ENCODE measurements at regions not wholly inside any gene's neighbourhood (a gene's known extent, or its start where the extent isn't known, plus 50 kb on each side); places are given as distances from the start of the nearest gene placed in this dataset.

DNA sequence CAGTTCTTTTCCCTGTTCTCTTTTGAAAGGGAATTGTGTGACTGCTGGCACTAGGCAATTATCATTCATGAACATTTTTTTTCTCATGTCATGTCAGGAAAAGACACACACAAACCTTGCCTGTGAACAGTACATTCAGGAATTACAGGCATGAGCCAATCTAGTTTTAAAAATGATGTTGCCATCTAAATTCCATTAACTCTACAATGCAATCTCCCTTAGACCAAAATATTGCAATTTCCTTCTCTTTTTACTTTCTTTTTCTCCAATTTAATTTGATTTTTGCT lies 127.5 kb upstream of the STMND1 start:
- ATAC-seq (ENCODE audit: low read depth) (no peak; the same call in 1 of the 2 replicates), DNase-seq (no peak)
- no peak overlapping the region for H2AK9ac ChIP-seq (replicated peaks; ENCODE audit: low read depth, low read length, poor library complexity)
- H3K4me2 ChIP-seq (ENCODE audit: low read depth, low read length), result no peak overlapping the region
- H3K4me3 ChIP-seq (ENCODE audit: insufficient read depth, low read depth, low read length), result no peak overlapping the region
- no peak overlapping the region for H3K27ac ChIP-seq (ENCODE audit: insufficient read depth, low read length)
- no peak overlapping the region for H3K56ac ChIP-seq (ENCODE audit: extremely low read depth, insufficient read depth, low read length)
- no peaks in the 10 kb centered on the region; the same call in 1 of the 2 replicates for H3K27me3 ChIP-seq (ENCODE audit: control insufficient read depth, insufficient read depth, low read length)
- H3K14ac ChIP-seq (replicated peaks; ENCODE audit: low read depth, low read length), result no peak overlapping the region; the same call in 1 of the 2 replicates
- no peak overlapping the region for H3K9ac ChIP-seq (ENCODE audit: low read depth, low read length)
- no peak overlapping the region for H3K4ac ChIP-seq (ENCODE audit: low read depth, low read length)
- H2AFZ ChIP-seq (replicated peaks; ENCODE audit: low read length, poor library complexity), result no peak overlapping the region
- no peak overlapping the region for H4K5ac ChIP-seq (ENCODE audit: low read depth, low read length)
- H4K91ac ChIP-seq (ENCODE audit: insufficient read depth, low read depth, low read length), result no peak overlapping the region
- CTCF ChIA-PET, result interaction anchor here (0.7 to 1.1 kb wide), 2 partner anchors 95 to 207 kb away, joined by 3 read pairs; no protein-coding TSS in a partner anchor
- dilution Hi-C loops (cut with HindIII; ENCODE audit: low sequenced_read_pairs, unreplicated experiment), result no loop called here
- no peak overlapping the region for H2BK120ac ChIP-seq (ENCODE audit: low read depth, low read length)
- BruUV-seq (replicated peaks), result no TSS peak
- peaks cover 6% of the 10 kb centered on the region for H3K4me1 ChIP-seq (ENCODE audit: control insufficient read depth, insufficient read depth, low read length)
- no peaks in the 10 kb centered on the region for H3K9me1 ChIP-seq (ENCODE audit: insufficient read depth, low read length)
- no peak overlapping the region for H2AK5ac ChIP-seq (ENCODE audit: low read depth, low read length)
- no peak overlapping the region for H3K18ac ChIP-seq (ENCODE audit: low read depth, low read length)
- H2BK20ac ChIP-seq (ENCODE audit: low read depth, low read length), result no peak overlapping the region
- in situ Hi-C loops (cut with MboI; ENCODE audit: low sequenced_read_pairs), result no loop called here
- POLR2A ChIA-PET (ENCODE audit: unreplicated experiment), result no interaction called here
- H3K36me3 ChIP-seq (ENCODE audit: control insufficient read depth, insufficient read depth, low read length), result no peaks in the 10 kb centered on the region
- no peaks in the 10 kb centered on the region for H3K9me3 ChIP-seq (ENCODE audit: control insufficient read depth, insufficient read depth, low read length)
- H2BK15ac ChIP-seq (ENCODE audit: low read depth, low read length), result no peak overlapping the region
- H3K23ac ChIP-seq (ENCODE audit: low read depth, low read length), result no peak overlapping the region
- H4K8ac ChIP-seq (ENCODE audit: low read depth in 2 of 2, low read length in 2 of 2), result no peak overlapping the region
- H3K79me1 ChIP-seq (ENCODE audit: low read depth in 1 of 2, low read length in 2 of 2), result no peaks in the 10 kb centered on the region
- H2BK5ac ChIP-seq (ENCODE audit: low read depth, low read length, poor library complexity, severe bottlenecking), result no peak overlapping the region
- no peak for TF ChIP-seq RFX5 (IDR thresholded peaks at IDR 0.05; ENCODE audit: low read depth, low read length)
- TF ChIP-seq RAD21 (IDR thresholded peaks at IDR 0.05; ENCODE audit: low read length), result no peak
- no peak for TF ChIP-seq SMC3 (IDR thresholded peaks at IDR 0.05; ENCODE audit: low read depth, low read length)
- no peak for TF ChIP-seq MXI1 (IDR thresholded peaks at IDR 0.05; ENCODE audit: borderline replicate concordance, low read depth, low read length)
- no peak for TF ChIP-seq BHLHE40 (IDR thresholded peaks at IDR 0.05; ENCODE audit: low read depth, low read length)
- TF ChIP-seq, protein P1, sequence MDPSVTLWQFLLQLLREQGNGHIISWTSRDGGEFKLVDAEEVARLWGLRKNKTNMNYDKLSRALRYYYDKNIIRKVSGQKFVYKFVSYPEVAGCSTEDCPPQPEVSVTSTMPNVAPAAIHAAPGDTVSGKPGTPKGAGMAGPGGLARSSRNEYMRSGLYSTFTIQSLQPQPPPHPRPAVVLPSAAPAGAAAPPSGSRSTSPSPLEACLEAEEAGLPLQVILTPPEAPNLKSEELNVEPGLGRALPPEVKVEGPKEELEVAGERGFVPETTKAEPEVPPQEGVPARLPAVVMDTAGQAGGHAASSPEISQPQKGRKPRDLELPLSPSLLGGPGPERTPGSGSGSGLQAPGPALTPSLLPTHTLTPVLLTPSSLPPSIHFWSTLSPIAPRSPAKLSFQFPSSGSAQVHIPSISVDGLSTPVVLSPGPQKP (IDR thresholded peaks at IDR 0.05; ENCODE audit: borderline replicate concordance, low read depth, low read length), result no peak
- no peak for TF ChIP-seq MAZ (IDR thresholded peaks at IDR 0.05; ENCODE audit: borderline replicate concordance, low read depth, low read length)
- TF ChIP-seq CEBPB (IDR thresholded peaks at IDR 0.05; ENCODE audit: low read depth, low read length), result no peak
- TF ChIP-seq, protein P2, sequence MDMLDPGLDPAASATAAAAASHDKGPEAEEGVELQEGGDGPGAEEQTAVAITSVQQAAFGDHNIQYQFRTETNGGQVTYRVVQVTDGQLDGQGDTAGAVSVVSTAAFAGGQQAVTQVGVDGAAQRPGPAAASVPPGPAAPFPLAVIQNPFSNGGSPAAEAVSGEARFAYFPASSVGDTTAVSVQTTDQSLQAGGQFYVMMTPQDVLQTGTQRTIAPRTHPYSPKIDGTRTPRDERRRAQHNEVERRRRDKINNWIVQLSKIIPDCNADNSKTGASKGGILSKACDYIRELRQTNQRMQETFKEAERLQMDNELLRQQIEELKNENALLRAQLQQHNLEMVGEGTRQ (IDR thresholded peaks at IDR 0.05; ENCODE audit: low read depth, low read length), result no peak
- TF ChIP-seq POLR2A (IDR thresholded peaks at IDR 0.05; ENCODE audit: low read depth, low read length), result no peak
- no peak for TF ChIP-seq CHD1 (IDR thresholded peaks at IDR 0.05; ENCODE audit: low read depth, low read length)
- TF ChIP-seq, protein P3, sequence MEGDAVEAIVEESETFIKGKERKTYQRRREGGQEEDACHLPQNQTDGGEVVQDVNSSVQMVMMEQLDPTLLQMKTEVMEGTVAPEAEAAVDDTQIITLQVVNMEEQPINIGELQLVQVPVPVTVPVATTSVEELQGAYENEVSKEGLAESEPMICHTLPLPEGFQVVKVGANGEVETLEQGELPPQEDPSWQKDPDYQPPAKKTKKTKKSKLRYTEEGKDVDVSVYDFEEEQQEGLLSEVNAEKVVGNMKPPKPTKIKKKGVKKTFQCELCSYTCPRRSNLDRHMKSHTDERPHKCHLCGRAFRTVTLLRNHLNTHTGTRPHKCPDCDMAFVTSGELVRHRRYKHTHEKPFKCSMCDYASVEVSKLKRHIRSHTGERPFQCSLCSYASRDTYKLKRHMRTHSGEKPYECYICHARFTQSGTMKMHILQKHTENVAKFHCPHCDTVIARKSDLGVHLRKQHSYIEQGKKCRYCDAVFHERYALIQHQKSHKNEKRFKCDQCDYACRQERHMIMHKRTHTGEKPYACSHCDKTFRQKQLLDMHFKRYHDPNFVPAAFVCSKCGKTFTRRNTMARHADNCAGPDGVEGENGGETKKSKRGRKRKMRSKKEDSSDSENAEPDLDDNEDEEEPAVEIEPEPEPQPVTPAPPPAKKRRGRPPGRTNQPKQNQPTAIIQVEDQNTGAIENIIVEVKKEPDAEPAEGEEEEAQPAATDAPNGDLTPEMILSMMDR (conservative IDR thresholded peaks at IDR 0.05; ENCODE audit: low read depth, low read length), result no peak
- TF ChIP-seq MAFK (IDR thresholded peaks at IDR 0.05; ENCODE audit: low read depth, low read length), result no peak
- no peak for TF ChIP-seq NFE2L2 (IDR thresholded peaks at IDR 0.05; ENCODE audit: low read depth, low read length)
- no peak for TF ChIP-seq RCOR1 (IDR thresholded peaks at IDR 0.05; ENCODE audit: insufficient replicate concordance, low read length)
- H4K20me1 ChIP-seq (ENCODE audit: insufficient read depth, low read length), result no peaks in the 10 kb centered on the region
- intact Hi-C loops (cut with micrococcal nuclease), result no loop called here
